ENCODE measurements at regions not wholly inside any gene's neighbourhood (a gene's known extent, or its start where the extent isn't known, plus 50 kb on each side); places are given as distances from the start of the nearest gene placed in this dataset.

DNA sequence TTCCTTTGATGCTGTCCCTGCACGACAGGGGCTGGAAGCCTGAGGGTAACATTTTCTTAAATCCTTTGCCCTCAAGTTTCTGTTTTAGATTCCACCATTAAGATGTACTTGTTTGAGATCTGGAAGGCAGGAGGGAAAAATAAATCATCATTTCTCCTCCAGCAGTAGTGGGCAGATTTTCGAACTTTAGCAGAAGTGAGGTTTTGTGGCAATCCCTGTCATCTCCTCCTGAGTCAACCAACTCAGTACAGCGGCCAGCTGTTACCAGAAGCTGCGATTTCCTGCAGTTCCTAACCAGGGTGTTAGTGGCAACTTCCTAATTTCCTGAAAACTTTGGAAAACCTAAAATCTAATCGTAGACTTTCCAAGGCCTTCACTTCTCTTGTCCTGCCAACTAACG, 517.2 kb upstream of the ACVR2A start:
- TF ChIP-seq ZNF701 (tag by site-specific recombination; IDR thresholded peaks at IDR 0.05) (no peak), CTCF (tag by site-specific recombination; IDR thresholded peaks at IDR 0.05) (no peak), ZNF792 (tag by site-specific recombination; IDR thresholded peaks at IDR 0.05) (no peak), ZNF302 (tag by site-specific recombination; IDR thresholded peaks at IDR 0.05; ENCODE audit: low read depth) (no peak), ZNF776 (tag by site-specific recombination; IDR thresholded peaks at IDR 0.05; ENCODE audit: borderline replicate concordance) (no peak)

Data from HEK293 (cell line).